GM12891 (cell line): ENCODE measurements at regions not wholly inside any gene's neighbourhood (a gene's known extent, or its start where the extent isn't known, plus 50 kb on each side); places are given as distances from the start of the nearest gene placed in this dataset.

ENCODE experiments used
- POLR2A ChIP-seq: IDR thresholded peaks from 2 replicates; pipeline ENCODE4 v1.6.1; 2011; ENCODE audit warnings: low read depth, low read length, control low read depth
- TAF1 ChIP-seq: IDR thresholded peaks from 2 replicates; pipeline ENCODE4 v1.6.1; 2011; ENCODE audit warnings: low read depth, low read length, control low read depth

GRCh38 chr3:40695848-40696247 lies 171.1 kb downstream of the ZNF621 start:
- TF ChIP-seq POLR2A (no peak), TAF1 (no peak)
